ENCODE measurements at regions not wholly inside any gene's neighbourhood (a gene's known extent, or its start where the extent isn't known, plus 50 kb on each side); places are given as distances from the start of the nearest gene placed in this dataset.

DNA sequence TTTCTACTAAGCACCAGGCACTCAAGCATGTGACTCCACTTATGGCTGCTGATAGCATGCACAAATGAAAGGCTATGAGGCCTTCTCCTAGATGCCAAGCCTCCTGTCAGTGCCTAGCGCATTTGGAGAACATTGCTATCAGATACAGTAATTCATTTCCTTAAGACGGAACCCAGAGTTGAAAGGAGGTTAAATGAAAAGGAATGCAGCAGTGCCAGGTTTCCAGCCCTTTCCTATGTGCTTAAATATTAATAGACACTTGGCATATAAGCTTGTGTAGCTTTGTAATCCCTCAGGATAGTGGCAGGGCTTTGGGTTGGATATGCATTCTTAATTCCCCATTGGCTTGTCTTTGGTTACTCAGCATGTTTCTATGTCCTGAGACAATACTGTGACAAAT lies 140.1 kb upstream of the FRY start:
- TF ChIP-seq, protein P1, sequence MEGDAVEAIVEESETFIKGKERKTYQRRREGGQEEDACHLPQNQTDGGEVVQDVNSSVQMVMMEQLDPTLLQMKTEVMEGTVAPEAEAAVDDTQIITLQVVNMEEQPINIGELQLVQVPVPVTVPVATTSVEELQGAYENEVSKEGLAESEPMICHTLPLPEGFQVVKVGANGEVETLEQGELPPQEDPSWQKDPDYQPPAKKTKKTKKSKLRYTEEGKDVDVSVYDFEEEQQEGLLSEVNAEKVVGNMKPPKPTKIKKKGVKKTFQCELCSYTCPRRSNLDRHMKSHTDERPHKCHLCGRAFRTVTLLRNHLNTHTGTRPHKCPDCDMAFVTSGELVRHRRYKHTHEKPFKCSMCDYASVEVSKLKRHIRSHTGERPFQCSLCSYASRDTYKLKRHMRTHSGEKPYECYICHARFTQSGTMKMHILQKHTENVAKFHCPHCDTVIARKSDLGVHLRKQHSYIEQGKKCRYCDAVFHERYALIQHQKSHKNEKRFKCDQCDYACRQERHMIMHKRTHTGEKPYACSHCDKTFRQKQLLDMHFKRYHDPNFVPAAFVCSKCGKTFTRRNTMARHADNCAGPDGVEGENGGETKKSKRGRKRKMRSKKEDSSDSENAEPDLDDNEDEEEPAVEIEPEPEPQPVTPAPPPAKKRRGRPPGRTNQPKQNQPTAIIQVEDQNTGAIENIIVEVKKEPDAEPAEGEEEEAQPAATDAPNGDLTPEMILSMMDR (conservative IDR thresholded peaks at IDR 0.05; ENCODE audit: low read length), result no peak
- TF ChIP-seq EZH2phosphoT487 (IDR thresholded peaks at IDR 0.05; ENCODE audit: borderline replicate concordance), result no peak
